GM18517 (cell line): ENCODE measurements at regions not wholly inside any gene's neighbourhood (a gene's known extent, or its start where the extent isn't known, plus 50 kb on each side); places are given as distances from the start of the nearest gene placed in this dataset.
"Not testable (repeated sequence)": the region's sequence is repeated elsewhere in the genome, so short reads cannot be mapped to it uniquely, and the experiment has no call there.

Experiments
- ATAC-seq: cut with Tn5 transposase; IDR thresholded peaks from one replicate; pipeline ENCODE4 v1.9.1; 2021; ENCODE audit warnings: mild to moderate bottlenecking, moderate library complexity; ENCODE audit not compliant: unreplicated experiment

- no peak for ATAC-seq
These were observed 199.2 kb upstream of the HTR1E start for GRCh38 chr6:86738078-86738477.

GRCh38 chr6:86731631-86732030, 205.7 kb upstream of the HTR1E start:
- not testable (repeated sequence) for ATAC-seq

GRCh38 chr6:86730772-86731171, 206.6 kb upstream of the HTR1E start:
- ATAC-seq: not testable (repeated sequence)

- ATAC-seq: no peak
These were observed 207.1 kb upstream of the HTR1E start for GRCh38 chr6:86730216-86730615.

- no peak for ATAC-seq
These were observed 208.4 kb upstream of the HTR1E start for GRCh38 chr6:86728976-86729375.

- ATAC-seq: no peak
These were observed 212.6 kb upstream of the HTR1E start for GRCh38 chr6:86724695-86725094.

GRCh38 chr6:86723729-86724128, 213.6 kb upstream of the HTR1E start:
- ATAC-seq: no peak

- ATAC-seq: no peak
These were observed 214.2 kb upstream of the HTR1E start for GRCh38 chr6:86723151-86723550.

GRCh38 chr6:86722131-86722530, 215.2 kb upstream of the HTR1E start:
- no peak for ATAC-seq

- ATAC-seq: no peak
These were observed 221.7 kb upstream of the HTR1E start for GRCh38 chr6:86715676-86716075.

- no peak for ATAC-seq
These were observed 225.3 kb upstream of the HTR1E start for GRCh38 chr6:86712039-86712438.

GRCh38 chr6:86707545-86708120, 229.7 kb upstream of the HTR1E start:
- no peak for ATAC-seq

GRCh38 chr6:86706449-86706848, 230.9 kb upstream of the HTR1E start:
- ATAC-seq: no peak

- ATAC-seq: not testable (repeated sequence)
These were observed 236.1 kb upstream of the HTR1E start for GRCh38 chr6:86701228-86701627.

GRCh38 chr6:86686496-86686895, 250.8 kb upstream of the HTR1E start:
- no peak for ATAC-seq

GRCh38 chr6:86685230-86685797, 252.0 kb upstream of the HTR1E start:
- ATAC-seq: no peak

- ATAC-seq: no peak
These were observed 254.0 kb upstream of the HTR1E start for GRCh38 chr6:86683132-86683908.

GRCh38 chr6:86682297-86682696, 255.0 kb upstream of the HTR1E start:
- no peak for ATAC-seq

GRCh38 chr6:86681140-86681539, 256.2 kb upstream of the HTR1E start:
- not testable (repeated sequence) for ATAC-seq

GRCh38 chr6:86672125-86672524, 265.2 kb upstream of the HTR1E start:
- ATAC-seq: not testable (repeated sequence)

GRCh38 chr6:86657192-86657591, 280.1 kb upstream of the HTR1E start:
- ATAC-seq: no peak

- ATAC-seq: no peak
These were observed 308.2 kb upstream of the HTR1E start for GRCh38 chr6:86629123-86629522.
